IPS DF 4.7 (cell line): ENCODE measurements at regions not wholly inside any gene's neighbourhood (a gene's known extent, or its start where the extent isn't known, plus 50 kb on each side); places are given as distances from the start of the nearest gene placed in this dataset.
"Not testable (repeated sequence)": the region's sequence is repeated elsewhere in the genome, so short reads cannot be mapped to it uniquely, and the experiment has no call there.

ENCODE experiments used
- DNase-seq: peaks from one replicate; pipeline ENCODE4 v3.0.0-alpha.2; 2013; ENCODE audit warnings: low spot score; ENCODE audit errors: extremely low read depth

DNA sequence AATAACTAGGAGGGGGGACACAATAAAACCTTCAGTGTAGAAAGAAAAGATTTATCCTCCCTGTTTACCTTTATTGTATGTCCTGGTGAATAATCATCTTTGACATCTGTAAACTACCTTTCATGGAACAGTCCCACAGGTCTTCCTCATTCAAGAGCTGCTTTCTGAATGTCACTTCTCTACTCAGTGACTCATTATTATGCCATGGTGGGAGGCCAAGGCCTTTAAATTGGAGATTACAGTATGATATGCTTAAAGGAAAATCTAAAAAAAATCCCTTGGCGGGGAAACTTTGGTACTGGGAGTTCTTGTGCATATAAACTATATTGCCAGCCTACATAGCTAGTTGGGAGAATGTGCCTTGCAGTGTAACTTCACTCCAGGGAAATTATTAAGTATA, 713.0 kb downstream of the TDRD15 start:
- no peak for DNase-seq

DNA sequence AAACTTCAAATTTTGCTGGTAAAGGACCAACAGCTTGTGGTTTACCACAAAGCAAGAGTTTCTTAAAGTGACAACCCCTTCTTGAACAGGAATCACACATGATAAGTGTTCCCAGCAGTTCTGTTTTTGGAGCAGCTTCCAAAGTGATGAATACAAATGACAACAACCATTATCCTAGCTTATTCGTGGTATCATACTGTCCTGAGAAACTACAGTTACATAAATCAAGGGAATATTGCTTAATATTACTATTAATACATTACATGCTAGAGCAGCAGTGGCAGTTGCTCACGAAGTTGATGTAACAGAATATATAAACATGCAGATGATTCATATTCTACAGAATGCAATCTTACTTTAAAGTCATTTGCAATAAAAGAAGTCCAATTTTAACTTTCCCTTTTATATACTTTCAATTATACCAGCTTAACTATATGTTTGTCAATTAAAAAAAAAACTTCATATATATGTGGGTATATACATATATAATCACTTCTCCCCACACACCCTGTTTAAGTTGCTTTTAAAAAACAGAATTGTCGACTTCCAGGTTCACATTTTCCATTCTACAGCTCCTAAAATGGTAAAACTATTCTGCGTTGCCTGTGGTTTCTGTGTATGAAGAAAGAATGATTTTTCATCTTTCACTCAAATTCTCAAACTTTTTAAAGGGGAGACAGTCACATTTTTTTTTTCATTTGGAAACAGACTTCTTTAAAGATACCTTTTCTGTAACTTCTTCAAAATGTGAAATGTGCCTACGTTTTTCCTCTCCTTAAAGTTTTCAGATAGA, 713.6 kb downstream of the TDRD15 start:
- no peak for DNase-seq

DNA sequence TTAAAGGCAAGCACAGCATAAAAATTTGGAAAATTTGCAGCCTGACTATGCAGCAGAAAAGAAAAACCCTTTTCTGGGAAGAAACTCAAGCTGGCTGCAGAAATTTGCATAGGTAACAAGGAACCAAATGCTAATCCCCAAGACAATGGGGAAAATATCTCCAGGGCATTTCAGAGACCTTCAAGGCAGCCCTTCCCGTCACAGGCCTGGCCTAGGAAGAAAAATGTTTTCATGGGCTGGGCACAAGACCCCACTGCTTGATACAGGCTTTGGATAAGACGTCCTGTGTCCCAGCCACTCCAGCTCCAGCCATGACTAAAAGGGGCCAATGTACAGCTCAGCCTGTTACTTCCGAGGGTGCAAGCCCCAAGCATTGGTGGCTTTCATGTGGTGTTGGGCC, 717.6 kb downstream of the TDRD15 start:
- DNase-seq: no peak

DNA sequence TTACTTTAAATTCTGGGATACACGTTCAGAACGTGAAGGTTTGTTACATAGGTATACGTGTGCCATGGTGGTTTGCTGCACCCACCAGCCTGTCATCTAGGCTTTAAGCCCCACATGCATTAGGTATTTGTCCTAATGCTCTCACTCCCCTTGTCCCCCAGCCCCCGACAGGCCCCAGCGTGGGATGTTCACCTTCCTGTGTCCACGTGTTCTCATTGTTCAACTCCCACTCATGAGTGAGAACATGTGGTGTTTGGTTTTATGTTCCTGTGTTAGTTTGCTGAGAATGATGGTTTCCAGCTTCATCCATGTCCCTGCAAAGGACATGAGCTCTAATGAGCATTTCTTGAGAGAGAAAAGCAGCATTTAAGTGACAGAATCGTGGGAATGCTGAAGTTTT, 726.6 kb downstream of the TDRD15 start:
- not testable (repeated sequence) for DNase-seq

DNA sequence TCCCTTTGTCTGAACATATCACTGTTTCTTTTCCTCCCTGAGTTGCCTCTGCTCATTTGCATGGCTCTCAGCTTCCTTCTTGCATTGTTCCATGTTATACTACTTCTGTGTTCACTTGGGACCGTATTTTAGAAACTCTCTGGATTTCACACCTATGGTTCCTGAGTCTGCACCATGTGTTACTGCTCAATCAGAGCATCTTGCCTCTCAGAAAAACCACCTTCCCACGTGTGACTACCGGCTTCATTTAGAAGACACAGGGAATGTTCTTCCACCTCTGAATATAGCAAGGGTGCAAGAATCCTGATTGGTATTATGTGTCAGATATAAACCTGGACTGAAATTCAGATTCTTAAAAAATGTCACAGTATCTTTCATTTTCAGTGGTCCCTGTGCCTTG, 731.2 kb downstream of the TDRD15 start:
- DNase-seq: no peak

DNA sequence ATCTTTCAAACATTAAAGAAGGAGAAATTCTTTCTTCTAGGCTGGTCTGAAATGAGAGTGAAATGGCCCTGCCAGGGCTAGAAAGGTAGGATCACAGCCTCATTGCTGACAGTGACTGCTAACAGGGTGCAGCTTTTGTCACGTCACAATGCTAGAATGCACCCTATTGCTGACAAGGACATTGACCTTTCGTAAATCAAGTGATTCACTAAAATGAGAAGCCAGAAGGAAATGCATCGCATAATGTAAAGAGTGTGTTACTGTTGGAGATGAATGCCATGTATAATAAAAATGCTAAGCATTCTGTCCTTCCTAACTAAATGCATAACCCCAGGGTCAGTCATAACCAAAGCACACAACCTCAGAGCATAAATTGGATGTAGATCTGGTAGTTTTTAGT, 732.9 kb downstream of the TDRD15 start:
- no peak for DNase-seq

DNA sequence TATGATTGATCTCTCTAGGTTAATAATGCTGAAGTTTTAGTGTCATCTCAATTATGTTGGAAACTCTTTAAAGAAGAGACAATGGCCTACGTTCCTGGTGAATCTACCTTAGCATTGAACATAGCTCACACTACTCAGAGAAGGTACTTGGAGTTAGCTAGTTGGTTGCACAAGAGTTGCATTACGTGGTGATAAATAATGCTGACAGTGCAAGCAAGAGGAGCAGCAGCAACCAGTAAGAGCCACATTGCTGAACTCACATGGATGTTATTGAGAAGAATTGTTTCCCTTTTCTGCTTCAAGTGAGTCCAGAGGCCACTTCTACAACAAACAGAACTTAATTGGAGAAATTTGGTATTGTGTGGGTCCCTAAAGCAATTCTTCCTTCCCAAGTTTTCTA, 737.1 kb downstream of the TDRD15 start:
- no peak for DNase-seq

DNA sequence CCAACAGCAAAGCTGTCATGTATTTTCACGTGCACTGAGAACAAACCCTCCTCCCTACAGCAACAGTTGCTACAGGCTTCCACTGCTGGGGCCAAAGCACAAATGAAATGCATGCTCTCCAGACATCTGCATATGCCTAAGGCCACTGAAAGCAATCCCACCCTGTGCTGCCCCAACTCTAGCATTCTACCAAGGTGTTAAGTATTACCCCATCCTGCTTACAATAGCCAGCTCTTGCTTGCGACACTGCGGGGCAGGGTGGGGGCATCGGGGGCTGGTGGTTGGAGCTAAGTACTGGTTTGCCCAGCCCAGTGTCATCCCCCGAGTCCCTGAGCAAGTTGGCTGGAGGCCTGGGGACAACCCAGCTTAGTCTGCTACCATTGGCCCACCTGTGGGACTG, 742.5 kb downstream of the TDRD15 start:
- no peak for DNase-seq

DNA sequence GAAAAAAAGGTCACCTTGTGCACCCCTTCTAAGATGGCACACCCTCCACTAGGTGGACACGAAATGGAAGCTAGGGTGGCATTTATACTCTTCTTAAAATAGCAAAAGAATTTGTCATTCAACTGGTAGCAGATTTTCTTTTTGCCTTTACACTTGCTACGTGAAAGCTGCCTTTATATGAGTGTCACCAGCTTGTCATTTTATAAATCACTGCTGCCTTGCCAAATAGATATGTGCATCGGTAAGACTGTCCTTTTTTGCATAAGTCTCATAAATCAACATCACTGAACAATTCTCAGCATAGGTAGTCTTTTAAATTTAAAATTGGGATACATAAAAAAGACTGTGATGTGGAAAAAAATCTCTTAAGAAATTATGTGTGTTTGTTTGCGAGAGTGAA, 764.1 kb downstream of the TDRD15 start:
- DNase-seq: no peak

DNA sequence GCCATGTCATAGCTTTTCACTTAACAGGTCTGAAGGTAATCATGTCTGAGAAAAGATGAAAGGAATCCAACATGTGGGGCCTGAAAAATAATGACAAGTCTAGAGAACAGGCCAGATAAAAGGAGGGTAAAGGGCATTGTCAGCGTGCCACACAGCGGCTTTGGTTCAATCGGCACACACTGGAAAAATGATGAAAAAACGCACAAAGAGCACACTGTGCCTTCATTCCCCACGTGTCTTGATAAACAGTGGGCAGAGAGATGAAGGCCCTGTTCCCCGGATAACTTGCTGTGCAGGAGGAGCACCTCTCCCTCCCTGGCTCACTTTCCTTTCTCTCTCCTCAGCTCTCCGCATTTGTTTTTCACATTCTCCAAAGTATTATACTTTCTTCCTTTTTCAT, 766.3 kb downstream of the TDRD15 start:
- no peak for DNase-seq

DNA sequence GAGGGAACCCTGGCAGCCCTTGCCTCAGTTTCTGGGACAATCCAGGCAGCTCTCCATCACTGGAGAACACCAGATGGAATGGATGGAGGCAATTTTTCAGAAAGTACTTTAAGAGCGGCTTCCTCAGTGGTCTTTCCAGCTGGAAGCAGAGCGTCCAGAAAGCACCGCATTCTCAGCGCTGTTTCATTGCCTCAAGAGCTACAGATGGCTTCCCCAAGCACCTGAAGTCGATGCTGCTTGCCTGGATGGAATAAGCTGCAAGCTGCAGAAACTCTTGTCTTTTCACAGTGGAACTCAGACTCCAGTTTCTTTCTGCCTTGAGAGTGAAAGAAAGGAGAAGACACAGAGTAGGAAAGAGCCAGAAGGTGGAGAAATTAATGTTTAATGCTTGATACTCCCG, 766.9 kb downstream of the TDRD15 start:
- no peak for DNase-seq

DNA sequence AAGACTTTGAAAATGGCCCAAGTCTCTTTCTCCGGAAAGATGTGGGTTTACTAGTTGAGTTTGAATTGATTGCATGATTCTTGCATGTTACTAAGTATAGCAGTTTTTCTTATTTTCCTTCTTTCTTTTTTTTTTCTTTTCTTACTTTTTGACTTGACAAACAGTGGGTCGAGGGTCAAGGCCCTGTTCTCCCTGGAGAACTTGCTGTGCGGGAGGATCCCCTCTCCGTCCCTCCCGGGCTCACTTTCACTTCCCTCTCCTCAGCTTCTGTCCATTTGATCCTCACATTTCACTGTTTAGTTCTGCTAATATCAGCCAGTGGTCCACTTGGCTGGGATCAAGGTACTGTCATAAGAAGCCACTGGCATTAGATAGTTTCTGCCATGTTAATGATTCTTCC, 767.4 kb downstream of the TDRD15 start:
- no peak for DNase-seq

DNA sequence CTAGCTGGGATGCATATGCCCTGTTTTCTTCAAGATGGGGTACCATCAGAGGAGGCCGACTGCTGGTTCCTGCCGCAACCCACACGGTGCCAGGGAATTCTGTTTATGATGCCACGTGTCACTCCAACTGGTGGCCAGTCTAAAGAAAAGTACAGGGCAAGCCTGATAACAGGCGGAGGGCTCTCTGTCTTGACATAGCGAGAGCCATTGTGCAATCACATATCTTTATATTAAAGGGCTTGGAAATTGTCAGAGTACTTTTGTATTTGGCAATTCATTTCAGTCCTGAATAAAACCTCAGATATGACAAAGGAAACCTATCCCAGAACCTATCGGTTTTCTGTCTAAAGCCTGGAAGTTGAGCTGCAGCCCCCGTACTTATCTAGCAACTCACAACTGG, 768.4 kb downstream of the TDRD15 start:
- no peak for DNase-seq

DNA sequence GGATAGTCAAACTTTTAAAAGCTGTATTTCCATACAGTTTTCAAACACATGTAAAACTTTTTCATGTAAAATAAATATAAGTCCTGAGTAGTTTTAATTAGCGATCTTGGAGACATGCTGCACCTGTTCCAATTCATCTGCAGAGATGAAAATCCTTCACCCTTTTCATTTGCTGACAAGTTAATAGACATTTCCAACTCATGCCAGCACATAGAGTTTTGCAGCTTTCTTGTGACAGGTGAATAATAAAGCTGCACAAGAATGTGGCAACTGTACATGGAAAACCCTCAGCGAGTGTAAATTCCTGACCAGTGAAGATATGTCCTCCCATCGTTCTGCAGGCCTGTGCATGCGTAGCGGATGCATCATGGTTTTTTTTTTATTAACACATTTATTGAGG, 771.4 kb downstream of the TDRD15 start:
- DNase-seq: no peak

DNA sequence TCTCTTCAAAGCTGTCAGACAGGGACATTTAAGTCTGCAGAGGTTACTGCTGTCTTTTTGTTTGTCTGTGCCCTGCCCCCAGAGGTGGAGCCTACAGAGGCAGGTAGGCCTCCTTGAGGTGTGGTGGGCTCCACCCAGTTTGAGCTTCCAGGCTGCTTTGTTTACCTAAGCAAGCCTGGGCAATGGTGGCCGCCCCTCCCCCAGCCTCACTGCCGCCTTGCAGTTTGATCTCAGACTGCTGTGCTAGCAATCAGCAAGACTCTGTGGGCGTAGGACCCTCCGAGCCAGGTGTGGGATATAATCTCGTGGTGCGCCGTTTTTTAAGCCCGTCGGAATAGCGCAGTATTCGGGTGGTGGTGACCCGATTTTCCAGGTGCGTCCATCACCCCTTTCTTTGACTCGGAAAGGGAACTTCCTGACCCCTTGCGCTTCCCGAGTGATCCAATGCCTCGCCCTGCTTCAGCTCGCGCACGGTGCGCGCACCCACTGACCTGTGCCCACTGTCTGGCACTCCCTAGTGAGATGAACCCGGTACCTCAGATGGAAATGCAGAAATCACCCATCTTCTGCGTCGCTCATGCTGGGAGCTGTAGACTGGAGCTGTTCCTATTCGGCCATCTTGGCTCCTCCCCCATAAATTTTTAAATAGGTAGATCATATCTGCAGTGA, 785.1 kb downstream of the TDRD15 start:
- not testable (repeated sequence) for DNase-seq

DNA sequence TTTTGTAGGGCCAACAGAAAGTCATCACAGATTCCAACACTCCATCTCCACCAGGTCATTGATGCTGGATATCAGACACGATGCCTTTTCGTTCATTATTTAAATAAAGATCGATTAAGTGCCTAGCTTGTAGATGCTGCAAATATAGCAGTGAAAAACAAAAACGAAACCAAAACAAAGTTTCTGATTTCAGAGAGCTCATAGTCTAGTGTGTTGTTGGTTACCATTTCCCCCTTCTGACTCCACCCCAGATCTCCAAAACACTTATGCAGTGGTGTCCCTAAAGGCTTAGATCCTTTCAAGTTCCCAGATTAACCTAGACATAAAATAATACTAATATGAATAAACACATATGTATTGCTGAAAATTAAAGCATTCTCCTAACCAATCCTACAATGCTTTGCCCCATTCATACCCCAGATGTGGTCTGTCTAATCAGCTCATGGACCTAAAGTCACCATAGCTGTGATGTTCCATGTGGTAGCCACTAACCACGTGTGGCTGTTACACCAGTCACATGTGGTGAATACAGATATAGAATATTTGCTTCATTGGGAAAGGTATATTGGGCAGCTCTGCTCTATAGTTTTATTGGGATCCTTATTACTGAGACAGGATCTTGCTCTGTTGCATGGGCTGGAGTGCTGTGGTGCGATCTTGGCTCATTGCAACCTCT, 787.2 kb downstream of the TDRD15 start:
- no peak for DNase-seq

DNA sequence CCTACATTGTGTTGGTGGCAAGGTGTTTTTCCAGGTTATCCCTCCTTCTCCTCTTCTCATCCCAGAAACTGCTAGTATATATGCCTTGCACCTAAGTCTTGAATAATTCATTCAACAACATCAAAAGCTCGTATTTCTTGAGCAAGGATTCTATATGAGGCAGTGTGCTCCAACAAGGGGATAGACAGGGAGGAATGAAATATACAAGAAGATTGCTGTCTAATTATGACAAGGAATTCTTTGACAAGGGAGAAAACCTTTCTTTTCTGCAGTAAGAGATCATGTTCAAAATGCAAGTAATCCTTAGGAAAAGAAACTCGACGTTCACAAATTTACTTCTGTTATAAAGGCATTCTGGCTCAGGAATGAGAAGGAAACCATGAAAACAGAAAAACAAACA, 788.6 kb downstream of the TDRD15 start:
- no peak for DNase-seq

DNA sequence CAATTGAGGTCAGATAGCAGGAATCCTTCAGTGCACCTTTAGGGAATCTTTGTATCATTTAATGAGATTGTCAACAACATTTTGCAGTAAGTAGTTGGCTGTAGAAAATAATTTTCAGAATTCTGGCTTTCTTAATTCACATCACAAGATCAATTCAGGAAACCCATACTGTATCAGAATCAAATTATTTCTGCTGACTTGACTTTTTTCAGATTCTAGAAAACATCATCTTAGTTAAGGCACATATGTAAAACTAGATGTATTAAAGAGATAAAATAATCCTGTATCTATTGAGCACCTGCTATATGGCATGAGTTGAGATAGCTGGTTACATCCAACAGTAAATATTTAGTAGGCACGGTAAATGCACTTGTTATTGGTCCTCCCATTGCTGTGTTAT, 791.4 kb downstream of the TDRD15 start:
- no peak for DNase-seq

DNA sequence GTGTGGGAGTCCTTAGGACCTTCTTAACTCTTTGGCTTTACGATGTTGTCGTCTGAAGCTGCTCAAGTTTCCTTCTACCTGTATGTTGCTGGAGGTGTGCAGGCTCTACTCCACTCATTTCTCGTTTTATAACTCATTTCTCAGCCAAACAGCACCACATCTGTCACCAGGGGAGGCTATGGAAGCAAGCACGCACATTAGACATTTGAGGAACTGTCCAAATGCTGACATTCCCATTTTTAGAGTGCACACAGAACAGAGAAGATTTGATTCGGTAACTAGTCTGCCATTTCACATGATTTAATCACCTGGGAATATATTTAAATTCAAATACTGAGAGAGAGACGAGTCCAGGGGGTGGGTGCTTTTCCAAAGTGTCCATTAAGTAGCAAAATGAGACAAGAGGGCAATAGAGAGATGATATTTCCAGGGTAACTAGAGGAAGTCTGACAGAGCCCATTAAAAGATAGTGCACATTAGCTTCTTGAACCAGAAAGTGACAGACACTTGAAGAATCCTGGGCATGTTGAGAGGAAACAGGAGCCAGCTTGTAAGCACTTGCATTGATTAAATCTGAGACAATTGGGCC, 793.3 kb downstream of the TDRD15 start:
- no peak for DNase-seq

DNA sequence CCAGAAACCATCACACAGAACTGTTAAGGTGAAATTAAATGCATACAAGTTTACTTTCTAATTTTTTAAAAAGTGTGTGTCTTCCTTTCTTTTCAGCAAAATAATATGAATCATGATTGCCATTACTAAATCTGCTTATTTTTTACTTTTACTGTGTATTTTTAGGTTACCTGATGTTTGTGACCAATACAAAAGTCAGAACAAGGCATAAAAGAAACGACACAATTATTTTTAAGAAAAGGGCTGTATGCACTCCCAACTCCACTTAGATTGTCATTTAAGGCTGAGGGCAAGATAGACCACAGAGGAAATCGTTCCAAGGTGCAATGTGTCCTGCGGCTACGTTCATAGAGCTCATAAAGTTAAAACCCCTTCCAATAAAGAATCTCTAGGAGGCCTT, 797.0 kb downstream of the TDRD15 start:
- DNase-seq: no peak

DNA sequence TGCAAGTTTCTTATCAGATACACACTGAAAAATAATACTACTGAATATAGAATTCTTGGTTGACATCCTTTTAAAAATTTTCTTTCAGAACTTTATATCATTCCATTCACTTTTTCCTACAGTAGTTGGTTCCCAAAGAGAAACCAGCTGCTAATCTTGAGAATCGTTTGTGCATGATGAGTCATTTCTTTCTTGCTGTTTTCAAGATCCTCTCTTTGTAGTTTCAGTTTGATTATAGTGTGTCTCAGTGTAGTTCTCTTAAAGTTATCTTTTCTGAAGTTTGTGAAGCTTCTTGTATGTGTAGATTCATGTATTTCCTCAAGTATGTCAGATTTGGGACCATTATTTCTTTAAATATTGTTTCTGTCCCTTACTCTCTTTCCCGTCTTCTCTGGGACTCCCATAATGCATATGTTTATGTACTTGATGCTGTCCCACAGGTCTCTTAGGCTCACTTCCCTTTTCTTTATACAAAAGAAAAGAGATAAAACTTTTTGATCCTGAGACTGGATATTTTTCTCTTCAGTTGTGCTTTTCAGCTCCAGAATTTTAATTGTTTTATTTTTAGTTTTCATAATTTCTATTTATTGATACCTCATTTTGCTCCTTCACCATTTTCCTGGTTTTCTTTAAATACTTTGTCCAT, 801.0 kb downstream of the TDRD15 start:
- DNase-seq: no peak

DNA sequence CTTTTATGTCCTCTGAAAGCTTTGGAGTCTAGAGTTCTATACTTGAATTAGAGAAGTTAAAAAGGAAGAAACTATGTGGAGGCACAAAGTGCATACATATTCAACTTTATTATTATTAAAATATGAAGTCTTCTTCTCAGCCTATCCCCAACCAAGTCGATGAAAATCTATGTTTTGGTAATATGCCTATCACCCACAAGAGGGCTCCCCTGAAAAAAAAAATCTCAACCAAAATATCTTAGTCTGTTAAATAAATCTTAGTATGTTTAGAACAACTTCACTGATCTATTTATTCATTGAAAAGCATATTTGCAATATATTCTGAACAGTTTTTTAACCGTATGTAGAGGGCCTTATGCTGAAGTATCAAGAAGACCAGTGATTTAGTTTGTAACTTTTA, 804.5 kb downstream of the TDRD15 start:
- no peak for DNase-seq
